Smooth muscle cell (in vitro differentiated cells): ENCODE measurements at regions not wholly inside any gene's neighbourhood (a gene's known extent, or its start where the extent isn't known, plus 50 kb on each side); places are given as distances from the start of the nearest gene placed in this dataset.
"Not testable (repeated sequence)": the region's sequence is repeated elsewhere in the genome, so short reads cannot be mapped to it uniquely, and the experiment has no call there.

Experiments
- DNase-seq: peaks from one replicate; lab custom pipeline; 2025; ENCODE audit not compliant: unreplicated experiment; lab: John Stamatoyannopoulos, UW
- H2AFZ ChIP-seq: fragments of 200-600 bp; sonication (generic); 2 replicates; pipeline ENCODE4 v1.6.0; 2016; ENCODE audit warnings: antibody characterized with exemption, low read depth, mild to moderate bottlenecking
- H3F3A ChIP-seq: fragments of 200-600 bp; sonication (generic); 2 replicates; pipeline ENCODE4 v1.6.0; 2017; ENCODE audit warnings: antibody characterized with exemption, low read depth
- H3K27ac ChIP-seq: fragments of 200-600 bp; sonication (generic); 2 replicates; pipeline ENCODE4 v1.5.1; 2016; ENCODE audit warnings: low read depth, mild to moderate bottlenecking
- H3K27me3 ChIP-seq: fragments of 200-600 bp; sonication (generic); 2 replicates; pipeline ENCODE4 v1.6.1; 2016; ENCODE audit warnings: low read depth, mild to moderate bottlenecking
- H3K36me3 ChIP-seq: fragments of 200-600 bp; sonication (generic); 2 replicates; pipeline ENCODE4 v1.5.1; 2016; ENCODE audit warnings: low read depth
- H3K4me1 ChIP-seq: fragments of 200-600 bp; sonication (generic); 2 replicates; pipeline ENCODE4 v1.5.1; 2016; ENCODE audit warnings: low read depth
- H3K4me2 ChIP-seq: fragments of 200-600 bp; sonication (generic); 2 replicates; pipeline ENCODE4 v1.6.0; 2016; ENCODE audit warnings: mild to moderate bottlenecking
- H3K4me3 ChIP-seq: fragments of 200-600 bp; sonication (generic); 2 replicates; pipeline ENCODE4 v1.5.1; 2016; ENCODE audit warnings: mild to moderate bottlenecking
- H3K79me2 ChIP-seq: fragments of 200-600 bp; sonication (generic); 2 replicates; pipeline ENCODE4 v1.6.0; 2016; ENCODE audit warnings: low read depth, mild to moderate bottlenecking
- H3K9ac ChIP-seq: fragments of 200-600 bp; sonication (generic); 2 replicates; pipeline ENCODE4 v1.6.0; 2016; ENCODE audit warnings: low read depth
- H3K9me3 ChIP-seq: fragments of 200-600 bp; sonication (generic); replicated peaks from 2 replicates; pipeline ENCODE4 v1.5.1; 2016; ENCODE audit warnings: low read depth
- H4K20me1 ChIP-seq: fragments of 200-600 bp; sonication (generic); 2 replicates; pipeline ENCODE4 v1.6.0; 2016; ENCODE audit warnings: low read depth
- CTCF ChIP-seq: fragments of 200-600 bp; sonication (generic); IDR thresholded peaks from 2 replicates; pipeline ENCODE4 v1.5.1; 2017; ENCODE audit warnings: borderline replicate concordance, mild to moderate bottlenecking, antibody characterized with exemption; ENCODE audit not compliant: insufficient read depth, poor library complexity, severe bottlenecking
- WGBS: methylation state at CpG from one replicate; pipeline ENCODE4 v1.1.7; 2016; ENCODE audit warnings: low lambda C conversion rate; 5-methylcytosine and 5-hydroxymethylcytosine counted together

GRCh38 chr20:56911946-56912345 is 282.8 kb downstream of the TFAP2C start:
- DNase-seq = no peak
- Histone ChIP-seq H3K9ac (no peak overlapping the region), H3K36me3 (no peaks in the 10 kb centered on the region), H3K27me3 (no peaks in the 10 kb centered on the region), H3K4me1 (no peaks in the 10 kb centered on the region), H3K27ac (no peak overlapping the region), H2AFZ (no peak overlapping the region), H3K9me3 (no peaks in the 10 kb centered on the region), H3K4me2 (no peak overlapping the region), H3F3A (no peaks in the 10 kb centered on the region), H3K79me2 (no peaks in the 10 kb centered on the region), H3K4me3 (no peak overlapping the region), H4K20me1 (no peaks in the 10 kb centered on the region)
- WGBS = 87% methylated on average over 15 of the region's 18 CpGs
- no peak for TF ChIP-seq CTCF

- no peak overlapping the region for H3K4me2 ChIP-seq
- H3K27ac ChIP-seq = no peak overlapping the region
- no peak overlapping the region for H3K9ac ChIP-seq
- no peaks in the 10 kb centered on the region for H3K9me3 ChIP-seq
- no peaks in the 10 kb centered on the region for H3K79me2 ChIP-seq
- no peaks in the 10 kb centered on the region for H3K27me3 ChIP-seq
- no peaks in the 10 kb centered on the region for H4K20me1 ChIP-seq
- DNase-seq = no peak
- no peaks in the 10 kb centered on the region for H3F3A ChIP-seq
- no peak for TF ChIP-seq CTCF
- no peak overlapping the region for H2AFZ ChIP-seq
- no peaks in the 10 kb centered on the region for H3K36me3 ChIP-seq
- WGBS = 80% methylated on average over 5 of the region's 5 CpGs
- no peaks in the 10 kb centered on the region for H3K4me1 ChIP-seq
- no peak overlapping the region for H3K4me3 ChIP-seq
These were observed 285.4 kb downstream of the TFAP2C start for GRCh38 chr20:56914532-56914931.

GRCh38 chr20:56916345-56916622 is 287.2 kb downstream of the TFAP2C start:
- H3K36me3 ChIP-seq = no peaks in the 10 kb centered on the region
- WGBS = 93% methylated on average over 10 of the region's 10 CpGs
- H3K79me2 ChIP-seq = no peaks in the 10 kb centered on the region
- no peak overlapping the region for H2AFZ ChIP-seq
- H4K20me1 ChIP-seq = no peaks in the 10 kb centered on the region
- H3K4me3 ChIP-seq = no peak overlapping the region
- no peaks in the 10 kb centered on the region for H3K27me3 ChIP-seq
- no peak for TF ChIP-seq CTCF
- H3F3A ChIP-seq = no peaks in the 10 kb centered on the region
- no peak for DNase-seq
- no peak overlapping the region for H3K9ac ChIP-seq
- no peaks in the 10 kb centered on the region for H3K4me1 ChIP-seq
- H3K4me2 ChIP-seq = no peak overlapping the region
- no peak overlapping the region for H3K27ac ChIP-seq
- H3K9me3 ChIP-seq = no peaks in the 10 kb centered on the region

GRCh38 chr20:56920041-56920440 is 290.9 kb downstream of the TFAP2C start:
- H3K27ac ChIP-seq, H3K79me2 ChIP-seq, DNase-seq, H3K4me3 ChIP-seq, H3K4me2 ChIP-seq, H4K20me1 ChIP-seq, H3K36me3 ChIP-seq, H2AFZ ChIP-seq, H3K9ac ChIP-seq, H3F3A ChIP-seq, H3K9me3 ChIP-seq, H3K4me1 ChIP-seq: not testable (repeated sequence)
- 82% methylated on average over 4 of the region's 4 CpGs for WGBS
- peaks cover 33% of the 10 kb centered on the region for H3K27me3 ChIP-seq
